Ovary (tissue), 3 donors: ENCODE measurements at regions not wholly inside any gene's neighbourhood (a gene's known extent, or its start where the extent isn't known, plus 50 kb on each side); places are given as distances from the start of the nearest gene placed in this dataset.

Experiments used
- EP300 ChIP-seq: sonication (generic); formaldehyde crosslinking; IDR thresholded peaks from one replicate; pipeline ENCODE4 v1.6.1; 2017; ENCODE audit warnings: antibody characterized with exemption
- POLR2A ChIP-seq: fragments of 450-650 bp; IDR thresholded peaks from one replicate; pipeline ENCODE4 v1.6.1; 2017; ENCODE audit warnings: antibody characterized with exemption, mild to moderate bottlenecking, moderate library complexity
- TF ChIP-seq, protein P1 (sequence below), 3 donors: fragments of 450-650 bp in 2 of 3; fragments of 200-600 bp in 1 of 3; IDR thresholded peaks; one replicate each; pipeline versions ENCODE4 v1.5.1 to v1.8.0; 2016 to 2022; ENCODE audit warnings: antibody characterized with exemption in 3 of 3, mild to moderate bottlenecking in 1 of 3
- donor health status: DM: no; HTN: no; CAD: no.

DNA sequence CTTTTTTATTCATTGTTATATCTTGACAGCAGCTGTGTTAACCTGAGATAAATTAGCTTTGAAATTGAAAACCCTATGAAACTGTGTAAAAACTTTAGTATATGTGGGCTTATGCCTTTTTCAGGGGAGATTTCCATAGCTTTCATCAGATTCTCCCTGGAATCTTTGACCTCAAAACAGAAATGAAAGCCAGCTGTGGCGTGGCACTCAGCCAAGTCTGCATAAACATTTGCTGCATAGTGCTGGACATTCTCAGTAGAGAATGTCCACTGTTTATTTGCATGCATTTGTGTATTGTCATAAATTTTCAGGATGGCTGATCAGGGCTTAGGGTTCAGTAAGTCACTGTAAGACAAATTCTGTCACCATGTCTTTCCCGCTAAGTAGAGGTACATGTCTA lies 115.3 kb upstream of the NAP1L1 start:
- TF ChIP-seq, protein P1, sequence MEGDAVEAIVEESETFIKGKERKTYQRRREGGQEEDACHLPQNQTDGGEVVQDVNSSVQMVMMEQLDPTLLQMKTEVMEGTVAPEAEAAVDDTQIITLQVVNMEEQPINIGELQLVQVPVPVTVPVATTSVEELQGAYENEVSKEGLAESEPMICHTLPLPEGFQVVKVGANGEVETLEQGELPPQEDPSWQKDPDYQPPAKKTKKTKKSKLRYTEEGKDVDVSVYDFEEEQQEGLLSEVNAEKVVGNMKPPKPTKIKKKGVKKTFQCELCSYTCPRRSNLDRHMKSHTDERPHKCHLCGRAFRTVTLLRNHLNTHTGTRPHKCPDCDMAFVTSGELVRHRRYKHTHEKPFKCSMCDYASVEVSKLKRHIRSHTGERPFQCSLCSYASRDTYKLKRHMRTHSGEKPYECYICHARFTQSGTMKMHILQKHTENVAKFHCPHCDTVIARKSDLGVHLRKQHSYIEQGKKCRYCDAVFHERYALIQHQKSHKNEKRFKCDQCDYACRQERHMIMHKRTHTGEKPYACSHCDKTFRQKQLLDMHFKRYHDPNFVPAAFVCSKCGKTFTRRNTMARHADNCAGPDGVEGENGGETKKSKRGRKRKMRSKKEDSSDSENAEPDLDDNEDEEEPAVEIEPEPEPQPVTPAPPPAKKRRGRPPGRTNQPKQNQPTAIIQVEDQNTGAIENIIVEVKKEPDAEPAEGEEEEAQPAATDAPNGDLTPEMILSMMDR (IDR thresholded peaks at IDR 0.05): no peak
- TF ChIP-seq POLR2A: no peak
- no peak for TF ChIP-seq EP300
